HCT116 (cell line): ENCODE measurements at regions not wholly inside any gene's neighbourhood (a gene's known extent, or its start where the extent isn't known, plus 50 kb on each side); places are given as distances from the start of the nearest gene placed in this dataset.

Experiments used
- ATAC-seq: fragments of 200-7000 bp; cut with Tn5 transposase; 2 replicates; pipeline ENCODE4 v1.9.1; 2020; ENCODE audit warnings: mild to moderate bottlenecking, moderate library complexity
- BruUV-seq: library from RNA; stranded (reverse); fragments of 400-500 nt; replicated peaks from 2 replicates; lab custom pipeline; 2021; lab: Mats Ljungman, UMichigan
- CTCF ChIA-PET: fragments of 300-600 bp; sonication (Branson Sonifier 250); formaldehyde crosslinking; loops from one replicate; lab custom pipeline; 2021; ENCODE audit warnings: antibody characterized with exemption; lab: Charles Lee
- POLR2A ChIA-PET: fragments of 300-600, 350-600 bp; sonication (Branson Sonifier 250); formaldehyde crosslinking; loops from one replicate; lab custom pipeline; 2021; ENCODE audit warnings: antibody characterized with exemption; lab: Charles Lee
- RAD21 ChIA-PET, 2 experiments: fragments of 300-600 bp; sonication (Branson Sonifier 250); formaldehyde crosslinking; loops; one replicate each; lab custom pipeline; 2023; ENCODE audit warnings: low total read pairs in 2 of 2; ENCODE audit not compliant: uncharacterized antibody in 2 of 2, unreplicated experiment in 2 of 2, low non-redundant PET in 1 of 2; lab: Charles Lee
- DNase-seq: peaks from one replicate; pipeline ENCODE4 v3.0.0-alpha.2; 2010; ENCODE audit warnings: low read depth, low spot score
- H2AFZ ChIP-seq: fragments of 200-600 bp; shearing (Covaris generic), sonication (generic); 2 replicates; pipeline ENCODE4 v1.6.1; 2017; ENCODE audit warnings: low read depth, mixed run types, mixed read lengths, antibody characterized with exemption, low read length; ENCODE audit not compliant: poor library complexity, severe bottlenecking
- H3K27ac ChIP-seq: 2 replicates; pipeline ENCODE4 v1.5.1; 2012; ENCODE audit warnings: low read depth, low read length
- H3K27me3 ChIP-seq: fragments of 200-600 bp; sonication (generic); 2 replicates; pipeline ENCODE4 v1.6.1; 2016; ENCODE audit warnings: mixed run types, low read length, mixed read lengths; ENCODE audit not compliant: insufficient read depth
- H3K36me3 ChIP-seq, 2 experiments: fragments of 200-500 bp in 1 of 2; fragments of 200-600 bp in 1 of 2; sonication (Bioruptor generic) in 1 of 2; sonication (generic) in 1 of 2; 2 replicates each; pipeline versions ENCODE4 v1.5.1 to v1.6.1; 2014 to 2016; ENCODE audit warnings: low read length in 2 of 2, inconsistent platforms in 1 of 2, mixed read lengths in 1 of 2, mixed run types in 1 of 2; ENCODE audit not compliant: insufficient read depth in 2 of 2, control insufficient read depth in 1 of 2
- H3K4me1 ChIP-seq, 2 experiments: fragments of 200-600 bp in 1 of 2; sonication (generic) in 1 of 2; 2 replicates each; pipeline versions ENCODE4 v1.5.1 to v1.6.1; 2012 to 2017; ENCODE audit warnings: low read length in 2 of 2, inconsistent platforms in 1 of 2, mild to moderate bottlenecking in 1 of 2, mixed read lengths in 1 of 2, mixed run types in 1 of 2, moderate library complexity in 1 of 2; ENCODE audit not compliant: insufficient read depth in 2 of 2, control insufficient read depth in 1 of 2
- H3K4me2 ChIP-seq: fragments of 200-600 bp; sonication (generic); 2 replicates; pipeline ENCODE4 v1.6.1; 2017; ENCODE audit warnings: mixed run types, low read length, mixed read lengths
- H3K4me3 ChIP-seq, 2 experiments: fragments of 200-600 bp in 1 of 2; sonication (generic) in 1 of 2; replicated peaks in 1 of 2; 2 replicates each; pipeline ENCODE4 v1.5.1; 2011 to 2016; ENCODE audit warnings: low read length in 2 of 2, control low read depth in 1 of 2, low read depth in 1 of 2, mild to moderate bottlenecking in 1 of 2, mixed read lengths in 1 of 2, mixed run types in 1 of 2
- H3K79me2 ChIP-seq: fragments of 200-600 bp; sonication (generic); 2 replicates; pipeline ENCODE4 v1.6.1; 2017; ENCODE audit warnings: mild to moderate bottlenecking, mixed run types, low read length, moderate library complexity, mixed read lengths; ENCODE audit not compliant: insufficient read depth
- H3K9ac ChIP-seq: fragments of 200-600 bp; sonication (generic); 2 replicates; pipeline ENCODE4 v1.6.1; 2016; ENCODE audit warnings: low read length, mixed read lengths
- H3K9me2 ChIP-seq: fragments of 200-600 bp; sonication (generic), shearing (Covaris generic); 2 replicates; pipeline ENCODE4 v1.6.1; 2017; ENCODE audit warnings: mixed run types, mild to moderate bottlenecking, moderate library complexity; ENCODE audit not compliant: insufficient read depth
- H3K9me3 ChIP-seq, 2 experiments: fragments of 200-500 bp in 1 of 2; fragments of 200-600 bp in 1 of 2; sonication (Bioruptor generic) in 1 of 2; sonication (generic) in 1 of 2; 2 replicates each; pipeline ENCODE4 v1.6.1; 2014 to 2017; ENCODE audit warnings: low read length in 2 of 2, mixed read lengths in 2 of 2, inconsistent platforms in 1 of 2, low read depth in 1 of 2, mild to moderate bottlenecking in 1 of 2, mixed run types in 1 of 2, moderate library complexity in 1 of 2; ENCODE audit not compliant: control insufficient read depth in 1 of 2, insufficient read depth in 1 of 2
- H4K20me1 ChIP-seq: fragments of 200-600 bp; sonication (generic), shearing (Covaris generic); 2 replicates; pipeline ENCODE4 v1.6.1; 2017; ENCODE audit warnings: mixed run types, mild to moderate bottlenecking, moderate library complexity; ENCODE audit not compliant: insufficient read depth
- ATF3 ChIP-seq: IDR thresholded peaks from 2 replicates; pipeline ENCODE4 v1.6.1; 2012
- CEBPB ChIP-seq: IDR thresholded peaks from 2 replicates; pipeline ENCODE4 v1.6.1; 2012; ENCODE audit warnings: low read depth
- CTCF ChIP-seq, 3 experiments: fragments of 200-600 bp in 1 of 3; sonication (generic) in 1 of 3; IDR thresholded peaks in 2 of 3; conservative IDR thresholded peaks in 1 of 3; 2 replicates each; pipeline ENCODE4 v1.5.1; 2012 to 2017; ENCODE audit warnings: low read depth in 2 of 3, low read length in 2 of 3, antibody characterized with exemption in 1 of 3, borderline replicate concordance in 1 of 3, control low read depth in 1 of 3, mild to moderate bottlenecking in 1 of 3, mixed read lengths in 1 of 3, mixed run types in 1 of 3, moderate library complexity in 1 of 3; ENCODE audit not compliant: insufficient read depth in 1 of 3
- ELF1 ChIP-seq: IDR thresholded peaks from 2 replicates; pipeline ENCODE4 v1.6.1; 2012; ENCODE audit warnings: low read depth, borderline replicate concordance
- FOSL1 ChIP-seq: IDR thresholded peaks from 2 replicates; pipeline ENCODE4 v1.6.1; 2012; ENCODE audit warnings: low read depth
- JUND ChIP-seq: IDR thresholded peaks from 2 replicates; pipeline ENCODE4 v1.6.1; 2012
- SIN3A ChIP-seq: IDR thresholded peaks from 2 replicates; pipeline ENCODE4 v1.6.1; 2012; ENCODE audit warnings: low read depth
- SP1 ChIP-seq: IDR thresholded peaks from 2 replicates; pipeline ENCODE4 v1.6.1; 2012; ENCODE audit warnings: low read depth
- SRF ChIP-seq: IDR thresholded peaks from 2 replicates; pipeline ENCODE4 v1.6.1; 2012; ENCODE audit warnings: low read depth
- TCF7L2 ChIP-seq: IDR thresholded peaks from 2 replicates; pipeline ENCODE4 v1.7.0; 2011; ENCODE audit warnings: borderline replicate concordance, inconsistent platforms; ENCODE audit not compliant: insufficient read depth, insufficient read length; ENCODE audit errors: extremely low read depth
- YY1 ChIP-seq: IDR thresholded peaks from 2 replicates; pipeline ENCODE4 v1.6.1; 2011; ENCODE audit warnings: low read length, low read depth, moderate library complexity, mild to moderate bottlenecking; ENCODE audit not compliant: insufficient replicate concordance; ENCODE audit errors: extremely low read depth
- ZBTB33 ChIP-seq: IDR thresholded peaks from 2 replicates; pipeline ENCODE4 v1.6.1; 2011; ENCODE audit warnings: mild to moderate bottlenecking, low read length, moderate library complexity; ENCODE audit not compliant: insufficient replicate concordance; ENCODE audit errors: extremely low read depth
- ZFX ChIP-seq: fragments of 450-650 bp; IDR thresholded peaks from 2 replicates; pipeline ENCODE4 v1.6.1; 2017
- ZNF274 ChIP-seq: fragments of 200-500 bp; sonication (Bioruptor generic); IDR thresholded peaks from 2 replicates; pipeline ENCODE4 v1.6.1; 2014; ENCODE audit warnings: mild to moderate bottlenecking, low read depth, low read length, inconsistent platforms
- intact Hi-C: fragments of 100-400 bp; cut with micrococcal nuclease; formaldehyde crosslinking; loops from 2 replicates; pipeline ENCODE4 v1.10.0; 2022

GRCh38 chr7:125195156-125195555 lies 265.5 kb upstream of the POT1 start:
- no peak for DNase-seq

More at GRCh38 chr7:125195156-125195555, 265.5 kb upstream of the POT1 start:
- no peak overlapping the region for H3K9ac ChIP-seq
- TF ChIP-seq CEBPB, result no peak
- TF ChIP-seq ZNF274, result no peak
- no peak for TF ChIP-seq SP1
- no peak for TF ChIP-seq YY1
- TF ChIP-seq ZFX, result no peak
- TF ChIP-seq FOSL1, result no peak
- TF ChIP-seq JUND, result no peak
- TF ChIP-seq SRF, result no peak
- no peak for TF ChIP-seq CTCF (IDR thresholded peaks at IDR 0.05 in 2 of 3, conservative IDR thresholded peaks at IDR 0.05 in 1 of 3; ENCODE audit: borderline replicate concordance in 1 of 3, insufficient read depth in 1 of 3, low read depth in 2 of 3, low read length in 2 of 3)
- TF ChIP-seq SIN3A, result no peak
- TF ChIP-seq ELF1, result no peak
- TF ChIP-seq ZBTB33, result no peak
- no peak for TF ChIP-seq TCF7L2
- no peak for TF ChIP-seq ATF3
- H3K9me3 ChIP-seq, result no peaks in the 10 kb centered on the region
- intact Hi-C loops, result no loop called here
- no peak overlapping the region for H3K4me2 ChIP-seq
- H3K27ac ChIP-seq, result no peak overlapping the region
- H3K4me1 ChIP-seq, result no peaks in the 10 kb centered on the region
- H3K4me3 ChIP-seq, result no peak overlapping the region
- no peaks in the 10 kb centered on the region for H3K36me3 ChIP-seq
- no peaks in the 10 kb centered on the region for H3K9me2 ChIP-seq
- ChIA-PET POLR2A (no interaction called here), RAD21 (no interaction called here), CTCF (no interaction called here)
- H4K20me1 ChIP-seq, result no peaks in the 10 kb centered on the region
- H3K27me3 ChIP-seq, result no peaks in the 10 kb centered on the region
- BruUV-seq, result no TSS peak
- H2AFZ ChIP-seq, result no peak overlapping the region
- H3K79me2 ChIP-seq, result no peaks in the 10 kb centered on the region
- ATAC-seq, result no peak
